HL-60 (cell line): ENCODE measurements at regions not wholly inside any gene's neighbourhood (a gene's known extent, or its start where the extent isn't known, plus 50 kb on each side); places are given as distances from the start of the nearest gene placed in this dataset.

Experiments used
- POLR2AphosphoS5 ChIP-seq: IDR thresholded peaks from 2 replicates; pipeline ENCODE4 v1.6.1; 2012; ENCODE audit warnings: low read depth
- TF ChIP-seq, protein P1 (sequence below): IDR thresholded peaks from one replicate; pipeline ENCODE4 v1.5.1; 2011; ENCODE audit warnings: low read length, control low read depth, inconsistent platforms; ENCODE audit not compliant: insufficient read depth

- TF ChIP-seq, protein P1, sequence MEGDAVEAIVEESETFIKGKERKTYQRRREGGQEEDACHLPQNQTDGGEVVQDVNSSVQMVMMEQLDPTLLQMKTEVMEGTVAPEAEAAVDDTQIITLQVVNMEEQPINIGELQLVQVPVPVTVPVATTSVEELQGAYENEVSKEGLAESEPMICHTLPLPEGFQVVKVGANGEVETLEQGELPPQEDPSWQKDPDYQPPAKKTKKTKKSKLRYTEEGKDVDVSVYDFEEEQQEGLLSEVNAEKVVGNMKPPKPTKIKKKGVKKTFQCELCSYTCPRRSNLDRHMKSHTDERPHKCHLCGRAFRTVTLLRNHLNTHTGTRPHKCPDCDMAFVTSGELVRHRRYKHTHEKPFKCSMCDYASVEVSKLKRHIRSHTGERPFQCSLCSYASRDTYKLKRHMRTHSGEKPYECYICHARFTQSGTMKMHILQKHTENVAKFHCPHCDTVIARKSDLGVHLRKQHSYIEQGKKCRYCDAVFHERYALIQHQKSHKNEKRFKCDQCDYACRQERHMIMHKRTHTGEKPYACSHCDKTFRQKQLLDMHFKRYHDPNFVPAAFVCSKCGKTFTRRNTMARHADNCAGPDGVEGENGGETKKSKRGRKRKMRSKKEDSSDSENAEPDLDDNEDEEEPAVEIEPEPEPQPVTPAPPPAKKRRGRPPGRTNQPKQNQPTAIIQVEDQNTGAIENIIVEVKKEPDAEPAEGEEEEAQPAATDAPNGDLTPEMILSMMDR: no peak
- no peak for TF ChIP-seq POLR2AphosphoS5
Measured at GRCh38 chr11:115693002-115693401, 188.8 kb upstream of the CADM1 start.
